Lung (tissue), 11 donors: ENCODE measurements at regions not wholly inside any gene's neighbourhood (a gene's known extent, or its start where the extent isn't known, plus 50 kb on each side); places are given as distances from the start of the nearest gene placed in this dataset.
A peak's percentile ranks its signal among the peaks of the same experiment; 100 is the strongest.

Experiments used
- ATAC-seq: fragments of 200-7000 bp; cut with Tn5 transposase; one replicate; pipeline ENCODE4 v1.9.1; 2020; ENCODE audit warnings: moderate number of reproducible peaks; ENCODE audit not compliant: insufficient read depth, low FRiP score
- DNase-seq, 3 donors: peaks; one replicate each; pipeline ENCODE4 v3.0.0-alpha.2; 2013 to 2017
- H3K27ac ChIP-seq, 2 donors: one replicate each; pipeline ENCODE4 v1.5.1; 2013; ENCODE audit warnings: mild to moderate bottlenecking in 2 of 2, moderate library complexity in 2 of 2, control low read depth in 1 of 2, inconsistent platforms in 1 of 2, low read depth in 1 of 2, low read length in 1 of 2
- H3K27me3 ChIP-seq, 3 donors: one replicate each; pipeline ENCODE4 v1.5.1; 2013; ENCODE audit warnings: low read length in 2 of 3; ENCODE audit not compliant: control insufficient read depth in 3 of 3, insufficient read depth in 3 of 3
- H3K36me3 ChIP-seq, 4 donors: one replicate each; pipeline ENCODE4 v1.5.1; 2013; ENCODE audit warnings: low read length in 4 of 4, mild to moderate bottlenecking in 1 of 4, moderate library complexity in 1 of 4; ENCODE audit not compliant: control insufficient read depth in 4 of 4, insufficient read depth in 4 of 4
- H3K4me1 ChIP-seq, 5 donors: one replicate each; pipeline ENCODE4 v1.5.1; 2013; ENCODE audit warnings: low read length in 5 of 5, mild to moderate bottlenecking in 2 of 5, moderate library complexity in 1 of 5; ENCODE audit not compliant: control insufficient read depth in 5 of 5, insufficient read depth in 5 of 5
- H3K4me3 ChIP-seq: one replicate; pipeline ENCODE4 v1.5.1; 2013; ENCODE audit warnings: mild to moderate bottlenecking, control low read depth, moderate library complexity
- H3K9ac ChIP-seq, 2 donors: one replicate each; pipeline ENCODE4 v1.5.1; 2013; ENCODE audit warnings: low read length in 2 of 2, control low read depth in 1 of 2; ENCODE audit not compliant: insufficient read depth in 1 of 2
- H3K9me3 ChIP-seq, 4 donors: one replicate each; pipeline ENCODE4 v1.5.1; 2013; ENCODE audit warnings: low read length in 3 of 4, mild to moderate bottlenecking in 1 of 4, moderate library complexity in 1 of 4; ENCODE audit not compliant: control insufficient read depth in 4 of 4, insufficient read depth in 3 of 4
- CTCF ChIP-seq: IDR thresholded peaks from 2 replicates; pipeline ENCODE4 v1.5.1; 2012; ENCODE audit warnings: mild to moderate bottlenecking; ENCODE audit errors: control extremely low read depth, extremely low read depth
- WGBS, 2 donors: extraction: QIAGEN DNeasy Blood & Tissue Kit; methylation state at CpG; one replicate each; pipeline ENCODE4 v1.1.7; 2013; 5-methylcytosine and 5-hydroxymethylcytosine counted together
- donor health status: control.
- donor health status: control.
- donor health status: Bipolar disorder and iron deficiency.
- donor health status: healthy.
- donor health status: DM: yes; HTN: yes; CAD: no.

DNA sequence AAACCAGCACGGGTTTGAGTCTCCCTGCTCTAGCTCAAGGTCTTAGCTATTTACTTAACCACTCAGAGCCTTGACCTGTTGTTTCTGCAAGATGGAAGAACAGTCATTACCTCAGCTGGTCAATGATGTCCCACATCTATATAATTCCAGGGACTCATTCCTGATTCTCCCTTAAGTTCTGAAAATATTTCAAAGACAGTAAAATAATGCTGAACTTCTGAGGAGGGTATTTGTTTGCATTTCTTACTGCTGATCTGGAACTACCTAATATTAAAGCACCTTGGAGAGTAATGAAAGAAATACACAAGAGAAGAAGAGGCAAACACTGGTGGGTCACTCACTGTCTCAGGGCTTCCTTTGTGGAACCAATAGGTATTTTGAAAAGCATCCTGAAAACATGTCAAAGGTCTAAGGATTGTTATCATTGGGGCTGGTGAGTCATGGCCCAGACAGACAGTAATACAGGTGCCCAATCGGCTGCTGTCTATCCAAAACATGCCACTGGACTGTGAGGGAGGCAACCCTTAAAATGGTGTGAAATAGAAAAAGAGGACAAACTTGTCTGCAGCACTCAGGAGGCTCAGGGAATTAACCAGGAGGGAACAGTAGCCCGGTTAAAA lies 88.7 kb upstream of the EGLN3 start:
- WGBS, 2 donors: 87 to 90% methylated on average over 3 of the region's 3 CpGs
- Histone ChIP-seq H3K9ac (no peak overlapping the region), H3K4me1 (peaks cover 0 to 35% (median 3%) of the 10 kb centered on the region in 5 donors), H3K9me3 (no peaks in the 10 kb centered on the region), H3K27ac (no peak overlapping the region), H3K4me3 (no peak overlapping the region), H3K27me3 (no peaks in the 10 kb centered on the region), H3K36me3 (no peaks in the 10 kb centered on the region)
- ATAC-seq (no peak), DNase-seq (no peak)
- no peak for TF ChIP-seq CTCF

- Histone ChIP-seq H3K4me1 (peaks cover 0 to 35% (median 2%) of the 10 kb centered on the region in 5 donors), H3K9me3 (no peaks in the 10 kb centered on the region), H3K27ac (no peak overlapping the region), H3K9ac (no peak overlapping the region), H3K36me3 (no peaks in the 10 kb centered on the region), H3K4me3 (no peak overlapping the region), H3K27me3 (no peaks in the 10 kb centered on the region)
- ATAC-seq (no peak), DNase-seq (peak in 1 of 3 donors; percentile 48)
- no peak for TF ChIP-seq CTCF
- WGBS, 2 donors: 76 to 77% methylated on average over 6 of the region's 6 CpGs
These were observed 87.6 kb upstream of the EGLN3 start for GRCh38 chr14:34038358-34039057.

- Histone ChIP-seq H3K4me3 (no peak overlapping the region), H3K36me3 (no peaks in the 10 kb centered on the region), H3K9me3 (no peaks in the 10 kb centered on the region), H3K27ac (peak overlapping the region in 1 of 2 donors; percentile 86), H3K4me1 (peaks cover 0 to 42% (median 3%) of the 10 kb centered on the region in 5 donors), H3K27me3 (no peaks in the 10 kb centered on the region), H3K9ac (no peak overlapping the region)
- no peak for ATAC-seq
- no peak for TF ChIP-seq CTCF
- peak; percentile 21 to 94 (median 91) for DNase-seq
- WGBS, 2 donors: 49 to 64% methylated on average over 2 of the region's 2 CpGs
These were observed 85.5 kb upstream of the EGLN3 start for GRCh38 chr14:34036319-34036766.

DNA sequence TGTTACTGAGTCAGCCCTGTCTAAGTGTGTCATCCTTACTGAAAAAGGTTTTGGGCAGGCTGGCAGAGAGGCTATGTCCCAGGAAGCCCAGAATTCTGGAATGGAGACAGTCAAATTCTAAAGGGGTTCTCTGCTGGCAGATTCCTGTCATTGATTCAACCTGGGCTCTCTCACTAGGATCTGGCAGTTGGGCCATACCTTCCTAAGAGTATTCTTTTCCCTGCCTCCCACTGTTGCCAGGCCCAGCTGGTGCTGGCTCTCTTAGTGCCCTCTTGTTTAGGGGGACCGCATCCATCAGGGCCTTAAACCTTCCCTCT lies 85.0 kb upstream of the EGLN3 start:
- DNase-seq (no peak), ATAC-seq (no peak)
- Histone ChIP-seq H3K9me3 (no peaks in the 10 kb centered on the region), H3K4me3 (no peak overlapping the region), H3K27ac (peak overlapping the region; percentile 54 to 86), H3K36me3 (no peaks in the 10 kb centered on the region), H3K27me3 (no peaks in the 10 kb centered on the region), H3K4me1 (peaks cover 0 to 46% (median 7%) of the 10 kb centered on the region in 5 donors), H3K9ac (no peak overlapping the region)
- no peak for TF ChIP-seq CTCF
- 97 to 100% methylated on average over 1 of the region's 1 CpG for WGBS, 2 donors
